ENCODE measurements at regions not wholly inside any gene's neighbourhood (a gene's known extent, or its start where the extent isn't known, plus 50 kb on each side); places are given as distances from the start of the nearest gene placed in this dataset.

DNA sequence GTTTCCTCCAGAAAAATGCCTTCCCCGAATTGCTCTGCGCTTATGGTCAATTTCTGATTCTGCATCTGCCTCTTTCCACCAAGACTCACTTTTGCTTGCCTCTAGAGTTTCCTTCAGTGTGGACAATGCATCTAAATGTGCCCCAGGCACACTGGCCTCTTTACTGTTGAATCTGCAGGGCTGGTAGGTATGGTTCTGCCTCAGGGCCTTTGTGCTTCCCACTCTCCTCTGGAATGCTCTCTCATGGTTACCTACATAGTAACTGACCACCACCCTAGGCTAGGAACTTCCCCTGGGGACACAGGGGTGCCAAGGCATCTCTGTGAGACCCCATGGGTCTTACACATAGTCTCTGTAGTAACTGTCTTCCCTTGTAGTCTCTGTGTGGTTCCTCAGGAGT lies 1258.6 kb downstream of the CDH12 start:
- TF ChIP-seq, protein P1, sequence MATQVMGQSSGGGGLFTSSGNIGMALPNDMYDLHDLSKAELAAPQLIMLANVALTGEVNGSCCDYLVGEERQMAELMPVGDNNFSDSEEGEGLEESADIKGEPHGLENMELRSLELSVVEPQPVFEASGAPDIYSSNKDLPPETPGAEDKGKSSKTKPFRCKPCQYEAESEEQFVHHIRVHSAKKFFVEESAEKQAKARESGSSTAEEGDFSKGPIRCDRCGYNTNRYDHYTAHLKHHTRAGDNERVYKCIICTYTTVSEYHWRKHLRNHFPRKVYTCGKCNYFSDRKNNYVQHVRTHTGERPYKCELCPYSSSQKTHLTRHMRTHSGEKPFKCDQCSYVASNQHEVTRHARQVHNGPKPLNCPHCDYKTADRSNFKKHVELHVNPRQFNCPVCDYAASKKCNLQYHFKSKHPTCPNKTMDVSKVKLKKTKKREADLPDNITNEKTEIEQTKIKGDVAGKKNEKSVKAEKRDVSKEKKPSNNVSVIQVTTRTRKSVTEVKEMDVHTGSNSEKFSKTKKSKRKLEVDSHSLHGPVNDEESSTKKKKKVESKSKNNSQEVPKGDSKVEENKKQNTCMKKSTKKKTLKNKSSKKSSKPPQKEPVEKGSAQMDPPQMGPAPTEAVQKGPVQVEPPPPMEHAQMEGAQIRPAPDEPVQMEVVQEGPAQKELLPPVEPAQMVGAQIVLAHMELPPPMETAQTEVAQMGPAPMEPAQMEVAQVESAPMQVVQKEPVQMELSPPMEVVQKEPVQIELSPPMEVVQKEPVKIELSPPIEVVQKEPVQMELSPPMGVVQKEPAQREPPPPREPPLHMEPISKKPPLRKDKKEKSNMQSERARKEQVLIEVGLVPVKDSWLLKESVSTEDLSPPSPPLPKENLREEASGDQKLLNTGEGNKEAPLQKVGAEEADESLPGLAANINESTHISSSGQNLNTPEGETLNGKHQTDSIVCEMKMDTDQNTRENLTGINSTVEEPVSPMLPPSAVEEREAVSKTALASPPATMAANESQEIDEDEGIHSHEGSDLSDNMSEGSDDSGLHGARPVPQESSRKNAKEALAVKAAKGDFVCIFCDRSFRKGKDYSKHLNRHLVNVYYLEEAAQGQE (IDR thresholded peaks at IDR 0.05; ENCODE audit: insufficient replicate concordance, low read depth), result no peak
- TF ChIP-seq, protein P2, sequence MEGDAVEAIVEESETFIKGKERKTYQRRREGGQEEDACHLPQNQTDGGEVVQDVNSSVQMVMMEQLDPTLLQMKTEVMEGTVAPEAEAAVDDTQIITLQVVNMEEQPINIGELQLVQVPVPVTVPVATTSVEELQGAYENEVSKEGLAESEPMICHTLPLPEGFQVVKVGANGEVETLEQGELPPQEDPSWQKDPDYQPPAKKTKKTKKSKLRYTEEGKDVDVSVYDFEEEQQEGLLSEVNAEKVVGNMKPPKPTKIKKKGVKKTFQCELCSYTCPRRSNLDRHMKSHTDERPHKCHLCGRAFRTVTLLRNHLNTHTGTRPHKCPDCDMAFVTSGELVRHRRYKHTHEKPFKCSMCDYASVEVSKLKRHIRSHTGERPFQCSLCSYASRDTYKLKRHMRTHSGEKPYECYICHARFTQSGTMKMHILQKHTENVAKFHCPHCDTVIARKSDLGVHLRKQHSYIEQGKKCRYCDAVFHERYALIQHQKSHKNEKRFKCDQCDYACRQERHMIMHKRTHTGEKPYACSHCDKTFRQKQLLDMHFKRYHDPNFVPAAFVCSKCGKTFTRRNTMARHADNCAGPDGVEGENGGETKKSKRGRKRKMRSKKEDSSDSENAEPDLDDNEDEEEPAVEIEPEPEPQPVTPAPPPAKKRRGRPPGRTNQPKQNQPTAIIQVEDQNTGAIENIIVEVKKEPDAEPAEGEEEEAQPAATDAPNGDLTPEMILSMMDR (IDR thresholded peaks at IDR 0.05; ENCODE audit: insufficient read depth, low read length), result no peak
- TF ChIP-seq POLR2AphosphoS5 (IDR thresholded peaks at IDR 0.05; ENCODE audit: low read depth), result no peak
- no peak for TF ChIP-seq GABPA (IDR thresholded peaks at IDR 0.05; ENCODE audit: low read depth)
- TF ChIP-seq SPI1 (IDR thresholded peaks at IDR 0.05; ENCODE audit: borderline replicate concordance, low read depth), result no peak
